ENCODE measurements at regions not wholly inside any gene's neighbourhood (a gene's known extent, or its start where the extent isn't known, plus 50 kb on each side); places are given as distances from the start of the nearest gene placed in this dataset.
A peak's percentile ranks its signal among the peaks of the same experiment; 100 is the strongest.

DNA sequence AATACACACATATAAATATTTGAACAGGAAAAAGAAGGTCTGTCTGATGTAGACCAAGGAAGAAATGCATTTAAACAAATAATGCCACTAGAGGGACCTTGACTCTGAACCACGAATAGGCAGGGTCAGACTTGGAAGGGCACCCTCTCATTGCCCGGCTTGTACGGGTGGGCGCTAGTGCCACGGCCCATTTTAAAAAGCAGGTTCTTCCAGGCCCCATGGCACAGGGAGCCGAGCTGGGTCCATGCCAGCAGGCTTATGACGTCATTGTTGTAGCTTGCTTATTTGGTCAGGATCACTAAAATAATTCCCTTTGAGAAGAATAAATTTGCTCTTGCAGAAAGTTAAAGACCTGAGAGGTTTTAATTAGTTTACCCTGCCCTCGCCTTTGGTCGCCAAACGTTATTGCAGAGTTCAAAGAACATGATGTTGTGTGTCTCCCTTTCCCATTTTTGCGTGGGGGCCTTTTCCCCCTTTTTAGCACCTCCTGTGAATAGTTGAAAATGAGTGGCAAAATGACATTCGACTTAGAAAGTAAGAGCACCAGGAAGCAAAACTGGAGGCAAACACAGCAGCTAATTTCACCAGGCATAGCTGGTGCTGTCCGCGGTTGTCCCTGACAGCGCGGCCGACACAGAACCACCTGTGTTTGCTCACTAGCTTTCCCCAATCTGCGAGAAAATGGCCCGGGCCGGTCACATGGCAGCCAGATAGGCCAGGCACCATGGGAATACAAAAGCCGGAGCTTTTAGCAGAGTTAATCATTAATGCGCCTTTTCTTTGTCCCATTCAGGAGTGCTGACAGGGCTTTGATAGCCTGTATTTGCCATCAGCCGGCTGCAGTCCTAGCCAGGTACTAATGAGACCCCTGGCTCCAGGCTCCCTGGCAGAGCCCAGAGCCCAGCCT is 93.8 kb downstream of the FOXA2 start:
- Histone ChIP-seq H4K20me1 (ENCODE audit: control insufficient read depth, insufficient read depth, insufficient read length) (no peaks in the 10 kb centered on the region), H4K91ac (ENCODE audit: insufficient read length, low read depth, low read length) (no peak overlapping the region), H3K27ac (ENCODE audit: insufficient read length, low read depth, low read length) (no peak overlapping the region), H2AFZ (ENCODE audit: low read length) (no peak overlapping the region), H2BK12ac (ENCODE audit: insufficient read length, low read depth, low read length) (no peak overlapping the region), H3K9ac (ENCODE audit: extremely low read depth, insufficient read length, low read length) (no peak overlapping the region), H3K79me1 (ENCODE audit: insufficient read depth, low read depth, low read length, poor library complexity, severe bottlenecking) (no peaks in the 10 kb centered on the region), H3K4ac (ENCODE audit: low read depth, low read length) (no peak overlapping the region), H3K4me1 (ENCODE audit: insufficient read depth, low read length) (peaks cover 6% of the 10 kb centered on the region; the same call in 1 of the 2 replicates), H3K79me2 (ENCODE audit: insufficient read depth, low read length) (no peaks in the 10 kb centered on the region), H3K23ac (ENCODE audit: insufficient read length, low read depth, low read length) (no peak overlapping the region), H3K9me3 (ENCODE audit: control insufficient read depth, low read depth, low read length) (no peaks in the 10 kb centered on the region), H4K8ac (replicated peaks; ENCODE audit: insufficient read length, low read depth, low read length) (no peak overlapping the region), H3K18ac (ENCODE audit: insufficient read length, low read depth, low read length) (peak overlapping the region; percentile 46), H3K14ac (ENCODE audit: insufficient read depth, low read length) (no peak overlapping the region; the same call in 1 of the 2 replicates), H3K23me2 (ENCODE audit: insufficient read length, low read depth, low read length, poor library complexity, severe bottlenecking) (no peaks in the 10 kb centered on the region), H3K56ac (ENCODE audit: insufficient read length, low read depth, low read length) (no peak overlapping the region), H2BK20ac (ENCODE audit: low read depth, low read length, poor library complexity, severe bottlenecking) (no peak overlapping the region), H3T11ph (ENCODE audit: low read length) (no peak overlapping the region), H3K4me2 (ENCODE audit: insufficient read depth, insufficient read length, low read length) (no peak overlapping the region), H4K5ac (ENCODE audit: insufficient read length, low read depth, low read length) (no peak overlapping the region), H2BK5ac (ENCODE audit: insufficient read length, low read length) (no peak overlapping the region), H2BK15ac (ENCODE audit: low read depth, low read length) (no peak overlapping the region), H3K27me3 (ENCODE audit: insufficient read depth, low read length) (no peaks in the 10 kb centered on the region), H2AK5ac (ENCODE audit: insufficient read length, low read length) (no peak overlapping the region), H2BK120ac (ENCODE audit: low read depth, low read length, poor library complexity, severe bottlenecking) (no peak overlapping the region)
- Mint-ChIP-seq H3K27me3 (ENCODE audit: low read depth) (peaks cover 47% of the 10 kb centered on the region), H3K9me3 (peaks cover 0 to 5% of the 10 kb centered on the region in 2 experiments; a peak in 1 of 5 replicates), H3K27ac (no peak overlapping the region), H3K36me3 (ENCODE audit: insufficient read depth in 1 of 3, low read depth in 3 of 3) (no peaks in the 10 kb centered on the region), H3K4me3 (no peak overlapping the region), H3K4me1 (peaks cover 18% of the 10 kb centered on the region in 2 experiments)
- DNase-seq = peak; percentile 62
- TF ChIP-seq, protein P1, sequence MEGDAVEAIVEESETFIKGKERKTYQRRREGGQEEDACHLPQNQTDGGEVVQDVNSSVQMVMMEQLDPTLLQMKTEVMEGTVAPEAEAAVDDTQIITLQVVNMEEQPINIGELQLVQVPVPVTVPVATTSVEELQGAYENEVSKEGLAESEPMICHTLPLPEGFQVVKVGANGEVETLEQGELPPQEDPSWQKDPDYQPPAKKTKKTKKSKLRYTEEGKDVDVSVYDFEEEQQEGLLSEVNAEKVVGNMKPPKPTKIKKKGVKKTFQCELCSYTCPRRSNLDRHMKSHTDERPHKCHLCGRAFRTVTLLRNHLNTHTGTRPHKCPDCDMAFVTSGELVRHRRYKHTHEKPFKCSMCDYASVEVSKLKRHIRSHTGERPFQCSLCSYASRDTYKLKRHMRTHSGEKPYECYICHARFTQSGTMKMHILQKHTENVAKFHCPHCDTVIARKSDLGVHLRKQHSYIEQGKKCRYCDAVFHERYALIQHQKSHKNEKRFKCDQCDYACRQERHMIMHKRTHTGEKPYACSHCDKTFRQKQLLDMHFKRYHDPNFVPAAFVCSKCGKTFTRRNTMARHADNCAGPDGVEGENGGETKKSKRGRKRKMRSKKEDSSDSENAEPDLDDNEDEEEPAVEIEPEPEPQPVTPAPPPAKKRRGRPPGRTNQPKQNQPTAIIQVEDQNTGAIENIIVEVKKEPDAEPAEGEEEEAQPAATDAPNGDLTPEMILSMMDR (conservative IDR thresholded peaks at IDR 0.05) = peak; percentile 41; the same call in 2 of the 3 replicates
- no CpG with 5 or more reads among the region's 23 CpGs for WGBS (ENCODE audit: extremely low coverage, insufficient read length, low lambda C conversion rate)

Data from H9 (cell line).